Caco-2 (cell line): ENCODE measurements at regions not wholly inside any gene's neighbourhood (a gene's known extent, or its start where the extent isn't known, plus 50 kb on each side); places are given as distances from the start of the nearest gene placed in this dataset.

Experiments
- BruUV-seq: library from RNA; stranded (reverse); fragments of 400-500 nt; replicated peaks from 2 replicates; lab custom pipeline; 2021; lab: Mats Ljungman, UMichigan
- CTCF ChIA-PET: fragments of 300-600 bp; sonication (Branson Sonifier 250); formaldehyde crosslinking; loops from one replicate; lab custom pipeline; 2022; ENCODE audit warnings: antibody characterized with exemption; lab: Charles Lee
- POLR2A ChIA-PET: fragments of 300-600 bp; sonication (Branson Sonifier 250); formaldehyde crosslinking; loops from one replicate; lab custom pipeline; 2022; ENCODE audit warnings: antibody characterized with exemption; lab: Charles Lee
- DNase-seq, 2 experiments: peaks; one replicate each; pipeline versions ENCODE4 v3.0.0 to v3.0.0-alpha.2; 2020 to 2022
- H3K27me3 ChIP-seq: replicated peaks from 2 replicates; pipeline ENCODE4 v1.6.0; 2011; ENCODE audit warnings: low read length; ENCODE audit not compliant: control insufficient read depth, insufficient read depth
- H3K36me3 ChIP-seq: 2 replicates; pipeline ENCODE4 v1.5.1; 2011; ENCODE audit warnings: low read length; ENCODE audit not compliant: control insufficient read depth, insufficient read depth
- H3K4me1 ChIP-seq: fragments of 250-450 bp; sonication (Bioruptor Pico); 2 replicates; pipeline ENCODE4 v1.5.1; 2020; ENCODE audit warnings: mild to moderate bottlenecking
- H3K4me3 ChIP-seq: 2 replicates; pipeline ENCODE4 v1.5.1; 2011; ENCODE audit warnings: low read depth, mild to moderate bottlenecking, control low read depth, low read length
- H3K9me3 ChIP-seq: fragments of 250-450 bp; sonication (Bioruptor Pico); 2 replicates; pipeline ENCODE4 v1.5.1; 2020; ENCODE audit warnings: mild to moderate bottlenecking, moderate library complexity
- H3K27ac Mint-ChIP-seq: one replicate; pipeline ENCODE4 v1.8.0; 2022; ENCODE audit warnings: mixed read lengths; ENCODE audit not compliant: unreplicated experiment
- H3K27me3 Mint-ChIP-seq: one replicate; pipeline ENCODE4 v1.8.0; 2022; ENCODE audit warnings: mixed read lengths; ENCODE audit not compliant: insufficient read depth, unreplicated experiment
- H3K36me3 Mint-ChIP-seq: one replicate; pipeline ENCODE4 v1.8.0; 2022; ENCODE audit warnings: mild to moderate bottlenecking, mixed read lengths; ENCODE audit not compliant: insufficient read depth, unreplicated experiment
- H3K4me1 Mint-ChIP-seq: one replicate; pipeline ENCODE4 v1.8.0; 2022; ENCODE audit warnings: low read depth, mixed read lengths; ENCODE audit not compliant: unreplicated experiment
- H3K4me3 Mint-ChIP-seq: one replicate; pipeline ENCODE4 v1.8.0; 2022; ENCODE audit warnings: mild to moderate bottlenecking, moderate library complexity, mixed read lengths; ENCODE audit not compliant: unreplicated experiment
- H3K9me3 Mint-ChIP-seq: one replicate; pipeline ENCODE4 v1.8.0; 2022; ENCODE audit warnings: mixed read lengths; ENCODE audit not compliant: unreplicated experiment
- intact Hi-C: fragments of 100-400 bp; cut with micrococcal nuclease; formaldehyde crosslinking; loops from one replicate; pipeline ENCODE4 v1.10.0; 2022; ENCODE audit not compliant: unreplicated experiment
- TF ChIP-seq, protein P1 (sequence below), 2 experiments: fragments of 200-600 bp in 1 of 2; IDR thresholded peaks; 1 replicate in 1 of 2; 2 replicates in 1 of 2; pipeline versions ENCODE4 v1.5.1 to v1.8.0; 2011 to 2022; ENCODE audit warnings: antibody characterized with exemption in 1 of 2, control low read depth in 1 of 2, inconsistent platforms in 1 of 2, low read depth in 1 of 2, low read length in 1 of 2, mild to moderate bottlenecking in 1 of 2, moderate library complexity in 1 of 2; ENCODE audit not compliant: insufficient read depth in 1 of 2, severe bottlenecking in 1 of 2, unreplicated experiment in 1 of 2

DNA sequence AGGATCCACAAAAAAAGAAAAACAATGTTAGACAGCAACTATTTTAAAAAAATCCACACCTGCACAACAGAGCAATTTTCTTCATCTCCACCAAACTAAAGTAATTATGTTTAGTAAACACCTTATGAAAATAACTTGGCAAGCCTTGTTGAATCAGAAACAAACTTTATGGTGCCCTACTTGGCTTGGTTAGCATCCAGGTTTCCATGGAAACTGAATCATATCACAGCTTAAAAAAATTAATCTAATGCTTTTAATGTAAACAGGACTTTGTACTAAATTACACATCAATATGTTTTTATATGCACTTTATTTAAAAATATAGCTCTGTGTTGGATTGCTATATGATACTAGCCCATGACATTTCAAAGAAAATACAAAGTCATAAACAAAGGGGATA is 1882.4 kb downstream of the SUCLG1 start:
- no peaks in the 10 kb centered on the region for H3K36me3 ChIP-seq
- no peaks in the 10 kb centered on the region for H3K4me1 ChIP-seq
- no peak overlapping the region for H3K4me3 ChIP-seq
- no peak overlapping the region for H3K4me3 Mint-ChIP-seq
- DNase-seq: no peak
- no peaks in the 10 kb centered on the region for H3K9me3 Mint-ChIP-seq
- no peaks in the 10 kb centered on the region for H3K9me3 ChIP-seq
- H3K4me1 Mint-ChIP-seq: no peaks in the 10 kb centered on the region
- ChIA-PET POLR2A (no interaction called here), CTCF (no interaction called here)
- H3K27ac Mint-ChIP-seq: no peak overlapping the region
- no peaks in the 10 kb centered on the region for H3K27me3 ChIP-seq
- BruUV-seq: no TSS peak
- no peaks in the 10 kb centered on the region for H3K36me3 Mint-ChIP-seq
- intact Hi-C loops: no loop called here
- H3K27me3 Mint-ChIP-seq: no peaks in the 10 kb centered on the region
- TF ChIP-seq, protein P1, sequence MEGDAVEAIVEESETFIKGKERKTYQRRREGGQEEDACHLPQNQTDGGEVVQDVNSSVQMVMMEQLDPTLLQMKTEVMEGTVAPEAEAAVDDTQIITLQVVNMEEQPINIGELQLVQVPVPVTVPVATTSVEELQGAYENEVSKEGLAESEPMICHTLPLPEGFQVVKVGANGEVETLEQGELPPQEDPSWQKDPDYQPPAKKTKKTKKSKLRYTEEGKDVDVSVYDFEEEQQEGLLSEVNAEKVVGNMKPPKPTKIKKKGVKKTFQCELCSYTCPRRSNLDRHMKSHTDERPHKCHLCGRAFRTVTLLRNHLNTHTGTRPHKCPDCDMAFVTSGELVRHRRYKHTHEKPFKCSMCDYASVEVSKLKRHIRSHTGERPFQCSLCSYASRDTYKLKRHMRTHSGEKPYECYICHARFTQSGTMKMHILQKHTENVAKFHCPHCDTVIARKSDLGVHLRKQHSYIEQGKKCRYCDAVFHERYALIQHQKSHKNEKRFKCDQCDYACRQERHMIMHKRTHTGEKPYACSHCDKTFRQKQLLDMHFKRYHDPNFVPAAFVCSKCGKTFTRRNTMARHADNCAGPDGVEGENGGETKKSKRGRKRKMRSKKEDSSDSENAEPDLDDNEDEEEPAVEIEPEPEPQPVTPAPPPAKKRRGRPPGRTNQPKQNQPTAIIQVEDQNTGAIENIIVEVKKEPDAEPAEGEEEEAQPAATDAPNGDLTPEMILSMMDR (IDR thresholded peaks at IDR 0.05; ENCODE audit: insufficient read depth in 1 of 2, low read depth in 1 of 2, low read length in 1 of 2, severe bottlenecking in 1 of 2, unreplicated experiment in 1 of 2): no peak

- Mint-ChIP-seq H3K4me3 (no peak overlapping the region), H3K27ac (no peak overlapping the region), H3K27me3 (no peaks in the 10 kb centered on the region), H3K36me3 (no peaks in the 10 kb centered on the region), H3K4me1 (no peaks in the 10 kb centered on the region), H3K9me3 (no peaks in the 10 kb centered on the region)
- BruUV-seq: no TSS peak
- POLR2A ChIA-PET: no interaction called here
- no peaks in the 10 kb centered on the region for H3K9me3 ChIP-seq
- H3K4me1 ChIP-seq: no peaks in the 10 kb centered on the region
- no peak for DNase-seq
- H3K36me3 ChIP-seq: no peaks in the 10 kb centered on the region
- CTCF ChIA-PET: no interaction called here
- no peak overlapping the region for H3K4me3 ChIP-seq
- intact Hi-C loops: no loop called here
- TF ChIP-seq, protein P1 (IDR thresholded peaks at IDR 0.05; ENCODE audit: insufficient read depth in 1 of 2, low read depth in 1 of 2, low read length in 1 of 2, severe bottlenecking in 1 of 2, unreplicated experiment in 1 of 2): no peak
- no peaks in the 10 kb centered on the region for H3K27me3 ChIP-seq
Measured at GRCh38 chr2:82539280-82539621, 1919.8 kb downstream of the SUCLG1 start.

GRCh38 chr2:82538590-82539279 is 1920.3 kb downstream of the SUCLG1 start:
- Mint-ChIP-seq H3K4me1 (no peaks in the 10 kb centered on the region), H3K4me3 (no peak overlapping the region), H3K36me3 (no peaks in the 10 kb centered on the region), H3K9me3 (no peaks in the 10 kb centered on the region), H3K27me3 (no peaks in the 10 kb centered on the region), H3K27ac (no peak overlapping the region)
- no peaks in the 10 kb centered on the region for H3K27me3 ChIP-seq
- DNase-seq: no peak
- no peak overlapping the region for H3K4me3 ChIP-seq
- no peaks in the 10 kb centered on the region for H3K9me3 ChIP-seq
- BruUV-seq: no TSS peak
- ChIA-PET POLR2A (no interaction called here), CTCF (no interaction called here)
- no peaks in the 10 kb centered on the region for H3K36me3 ChIP-seq
- TF ChIP-seq, protein P1 (IDR thresholded peaks at IDR 0.05; ENCODE audit: insufficient read depth in 1 of 2, low read depth in 1 of 2, low read length in 1 of 2, severe bottlenecking in 1 of 2, unreplicated experiment in 1 of 2): no peak
- no peaks in the 10 kb centered on the region for H3K4me1 ChIP-seq
- intact Hi-C loops: no loop called here
